Testis (tissue), 2 donors: ENCODE measurements at regions not wholly inside any gene's neighbourhood (a gene's known extent, or its start where the extent isn't known, plus 50 kb on each side); places are given as distances from the start of the nearest gene placed in this dataset.

Source experiments
- DNase-seq: peaks from one replicate; pipeline ENCODE4 v3.0.0-alpha.2; 2019
- H3K27ac ChIP-seq, 2 donors: fragments of 200-600 bp; sonication (generic); one replicate each; pipeline ENCODE4 v1.5.1; 2019
- H3K27me3 ChIP-seq: fragments of 200-600 bp; sonication (generic); one replicate; pipeline ENCODE4 v1.5.1; 2019
- H3K36me3 ChIP-seq: fragments of 200-600 bp; sonication (generic); one replicate; pipeline ENCODE4 v1.5.1; 2017; ENCODE audit warnings: low read depth; ENCODE audit errors: missing control alignments
- H3K4me1 ChIP-seq: fragments of 200-600 bp; sonication (generic); one replicate; pipeline ENCODE4 v1.5.1; 2019
- H3K4me3 ChIP-seq, 2 donors: fragments of 200-600 bp; sonication (generic); one replicate each; pipeline ENCODE4 v1.5.1; 2017 to 2019
- H3K9me3 ChIP-seq: fragments of 200-600 bp; sonication (generic); one replicate; pipeline ENCODE4 v1.5.1; 2017
- CTCF ChIP-seq, 3 experiments: fragments of 450-650 bp in 2 of 3; fragments of 200-600 bp in 1 of 3; sonication (generic) in 1 of 3; IDR thresholded peaks; one replicate each; pipeline ENCODE4 v1.5.1; 2016 to 2019; ENCODE audit warnings: antibody characterized with exemption in 3 of 3, mild to moderate bottlenecking in 2 of 3, moderate library complexity in 1 of 3
- POLR2A ChIP-seq: fragments of 450-650 bp; IDR thresholded peaks from one replicate; pipeline ENCODE4 v1.6.1; 2017; ENCODE audit warnings: antibody characterized with exemption, mild to moderate bottlenecking, moderate library complexity
- WGBS, 2 donors: methylation state at CpG; one replicate each; pipeline ENCODE4 v1.1.5; 2018; 5-methylcytosine and 5-hydroxymethylcytosine counted together
- intact Hi-C: fragments of 100-400 bp; cut with DNase I; formaldehyde crosslinking; loops from one replicate; pipeline ENCODE4 v1.15.1; 2023; ENCODE audit warnings: low total_unique reads

- Histone ChIP-seq H3K27me3 (no peaks in the 10 kb centered on the region), H3K4me3 (no peak overlapping the region), H3K27ac (no peak overlapping the region), H3K4me1 (no peaks in the 10 kb centered on the region), H3K9me3 (no peaks in the 10 kb centered on the region), H3K36me3 (no peaks in the 10 kb centered on the region)
- intact Hi-C loops, result no loop called here
- DNase-seq, result no peak
- no peak for TF ChIP-seq POLR2A
- no peak for TF ChIP-seq CTCF (IDR thresholded peaks at IDR 0.05)
- WGBS, 2 donors, result 89 to 90% methylated on average over 2 of the region's 2 CpGs
Measured at GRCh38 chr9:88891040-88891439, 100.2 kb upstream of the S1PR3 start.

- Histone ChIP-seq H3K27ac (no peak overlapping the region), H3K4me1 (no peaks in the 10 kb centered on the region), H3K27me3 (no peaks in the 10 kb centered on the region), H3K9me3 (no peaks in the 10 kb centered on the region), H3K36me3 (no peaks in the 10 kb centered on the region), H3K4me3 (no peak overlapping the region)
- no peak for DNase-seq
- TF ChIP-seq CTCF (IDR thresholded peaks at IDR 0.05) (no peak), POLR2A (no peak)
- WGBS, 2 donors, result 20 to 26% methylated on average over 4 of the region's 4 CpGs
- intact Hi-C loops, result no loop called here
Measured at GRCh38 chr9:88892724-88893123, 98.5 kb upstream of the S1PR3 start.

GRCh38 chr9:88897081-88897480 is 94.2 kb upstream of the S1PR3 start:
- no peak for DNase-seq
- Histone ChIP-seq H3K4me3 (no peak overlapping the region), H3K36me3 (no peaks in the 10 kb centered on the region), H3K27me3 (no peaks in the 10 kb centered on the region), H3K27ac (no peak overlapping the region), H3K9me3 (no peaks in the 10 kb centered on the region), H3K4me1 (no peaks in the 10 kb centered on the region)
- TF ChIP-seq CTCF (IDR thresholded peaks at IDR 0.05) (no peak), POLR2A (no peak)
- intact Hi-C loops, result no loop called here

GRCh38 chr9:88898039-88898720 is 93.1 kb upstream of the S1PR3 start:
- H3K27me3 ChIP-seq, result no peaks in the 10 kb centered on the region
- H3K4me1 ChIP-seq, result no peaks in the 10 kb centered on the region
- DNase-seq, result no peak
- H3K27ac ChIP-seq, result no peak overlapping the region
- 71 to 79% methylated on average over 5 of the region's 5 CpGs for WGBS, 2 donors
- no peak overlapping the region for H3K4me3 ChIP-seq
- no peaks in the 10 kb centered on the region for H3K9me3 ChIP-seq
- TF ChIP-seq POLR2A (no peak), CTCF (IDR thresholded peaks at IDR 0.05) (no peak)
- intact Hi-C loops, result no loop called here
- H3K36me3 ChIP-seq, result no peaks in the 10 kb centered on the region

- Histone ChIP-seq H3K27ac (no peak overlapping the region), H3K36me3 (no peaks in the 10 kb centered on the region), H3K27me3 (no peaks in the 10 kb centered on the region), H3K4me1 (no peaks in the 10 kb centered on the region), H3K9me3 (no peaks in the 10 kb centered on the region), H3K4me3 (no peak overlapping the region)
- intact Hi-C loops, result no loop called here
- DNase-seq, result no peak
- no peak for TF ChIP-seq CTCF (IDR thresholded peaks at IDR 0.05)
- no peak for TF ChIP-seq POLR2A
- 85 to 86% methylated on average over 2 of the region's 2 CpGs for WGBS, 2 donors
Measured at GRCh38 chr9:88905506-88905905, 85.8 kb upstream of the S1PR3 start.
